ENCODE measurements at regions not wholly inside any gene's neighbourhood (a gene's known extent, or its start where the extent isn't known, plus 50 kb on each side); places are given as distances from the start of the nearest gene placed in this dataset.

DNA sequence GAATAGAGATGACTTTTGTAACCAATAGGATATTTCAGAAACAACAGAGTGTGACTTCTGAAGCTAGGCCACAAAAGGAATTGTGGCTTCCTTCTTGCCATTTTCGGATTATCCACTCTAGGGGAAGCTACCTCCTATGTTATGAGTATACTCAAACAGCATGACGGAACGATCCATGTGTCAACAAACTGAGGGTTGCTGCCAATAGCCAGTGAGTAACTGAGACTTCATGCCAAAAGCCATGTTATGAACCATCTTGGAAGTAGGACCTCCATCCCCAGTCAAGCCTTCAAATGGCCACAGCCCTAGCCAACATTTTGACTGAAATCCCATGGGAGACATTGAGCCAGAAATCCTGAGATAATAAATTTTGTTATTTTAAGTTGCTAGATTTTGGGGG lies 69.0 kb upstream of the IL6 start:
- no peak overlapping the region for H3K4me3 ChIP-seq
- H3K9me3 ChIP-seq = peaks cover 0 to 8% (median 0%) of the 10 kb centered on the region in 11 donors
- ATAC-seq (no peak), DNase-seq (no peak)
- H3K27me3 ChIP-seq = no peaks in the 10 kb centered on the region
- TF ChIP-seq, protein P1, sequence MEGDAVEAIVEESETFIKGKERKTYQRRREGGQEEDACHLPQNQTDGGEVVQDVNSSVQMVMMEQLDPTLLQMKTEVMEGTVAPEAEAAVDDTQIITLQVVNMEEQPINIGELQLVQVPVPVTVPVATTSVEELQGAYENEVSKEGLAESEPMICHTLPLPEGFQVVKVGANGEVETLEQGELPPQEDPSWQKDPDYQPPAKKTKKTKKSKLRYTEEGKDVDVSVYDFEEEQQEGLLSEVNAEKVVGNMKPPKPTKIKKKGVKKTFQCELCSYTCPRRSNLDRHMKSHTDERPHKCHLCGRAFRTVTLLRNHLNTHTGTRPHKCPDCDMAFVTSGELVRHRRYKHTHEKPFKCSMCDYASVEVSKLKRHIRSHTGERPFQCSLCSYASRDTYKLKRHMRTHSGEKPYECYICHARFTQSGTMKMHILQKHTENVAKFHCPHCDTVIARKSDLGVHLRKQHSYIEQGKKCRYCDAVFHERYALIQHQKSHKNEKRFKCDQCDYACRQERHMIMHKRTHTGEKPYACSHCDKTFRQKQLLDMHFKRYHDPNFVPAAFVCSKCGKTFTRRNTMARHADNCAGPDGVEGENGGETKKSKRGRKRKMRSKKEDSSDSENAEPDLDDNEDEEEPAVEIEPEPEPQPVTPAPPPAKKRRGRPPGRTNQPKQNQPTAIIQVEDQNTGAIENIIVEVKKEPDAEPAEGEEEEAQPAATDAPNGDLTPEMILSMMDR (IDR thresholded peaks at IDR 0.05) = no peak
- peaks cover 0 to 25% (median 9%) of the 10 kb centered on the region in 9 donors for H3K4me1 ChIP-seq
- 92 to 100% methylated on average over 3 of the region's 3 CpGs for WGBS, 2 donors
- intact Hi-C loops (cut with DNase I) = loop anchor here in 2 of 10 donors (10.0 kb wide), 2 partner anchors 67 to 93 kb away; partner anchors contain the start of gene IL6 (in 1 of the 2)
- H3K27ac ChIP-seq = no peak overlapping the region
- H3K36me3 ChIP-seq = no peaks in the 10 kb centered on the region

DNA sequence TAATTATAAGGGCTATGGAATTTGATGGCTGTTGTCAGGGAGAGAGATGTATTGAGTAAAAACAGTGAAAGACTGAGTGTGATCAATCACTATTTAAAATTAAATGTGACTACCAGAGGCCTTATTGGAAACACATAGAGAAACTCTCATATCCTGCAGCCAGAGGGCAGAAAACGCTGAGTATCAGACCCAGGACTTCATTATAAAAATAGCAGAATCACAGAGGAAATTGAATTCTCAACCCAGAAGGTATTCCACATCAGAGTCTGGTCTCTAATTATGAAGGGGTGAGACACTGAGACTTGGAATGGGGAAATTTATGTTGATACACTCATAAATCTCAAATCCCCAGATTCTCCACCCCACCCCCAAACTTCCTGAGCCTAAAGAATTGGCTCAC lies 69.5 kb upstream of the IL6 start:
- H3K27ac ChIP-seq = no peak overlapping the region
- intact Hi-C loops (cut with DNase I) = loop anchor here in 2 of 10 donors (10.0 kb wide), 2 partner anchors 67 to 93 kb away; partner anchors contain the start of gene IL6 (in 1 of the 2)
- H3K4me1 ChIP-seq = peaks cover 0 to 20% (median 9%) of the 10 kb centered on the region in 9 donors
- TF ChIP-seq, protein P1 (IDR thresholded peaks at IDR 0.05) = no peak
- H3K4me3 ChIP-seq = no peak overlapping the region
- H3K27me3 ChIP-seq = no peaks in the 10 kb centered on the region
- no peaks in the 10 kb centered on the region for H3K36me3 ChIP-seq
- no peak for ATAC-seq
- peaks cover 0 to 8% (median 0%) of the 10 kb centered on the region in 11 donors for H3K9me3 ChIP-seq
- 64 to 67% methylated on average over 1 of the region's 1 CpG for WGBS, 2 donors
- DNase-seq = no peak

DNA sequence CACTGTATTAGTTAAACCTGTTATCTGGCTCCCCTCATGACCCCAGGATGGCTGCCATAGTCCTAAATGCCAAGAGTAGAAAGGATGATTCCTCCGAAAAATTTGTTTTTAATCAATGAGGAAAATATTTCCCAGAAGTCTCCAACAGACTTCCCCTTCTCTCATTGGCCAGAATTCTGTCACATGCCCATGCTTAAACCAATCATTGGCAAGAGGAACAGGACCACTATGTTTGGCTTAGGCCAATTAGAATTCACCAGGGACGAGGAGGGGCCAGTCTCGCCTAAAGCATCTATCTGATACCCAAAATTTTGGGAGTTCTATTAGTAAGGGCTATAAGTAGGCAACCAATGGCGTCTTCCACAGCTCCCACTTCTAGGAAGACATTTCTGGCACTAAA lies 71.2 kb upstream of the IL6 start:
- H3K36me3 ChIP-seq = no peaks in the 10 kb centered on the region
- WGBS, 2 donors = 94 to 96% methylated on average over 4 of the region's 4 CpGs
- no peak overlapping the region for H3K4me3 ChIP-seq
- no peak overlapping the region for H3K27ac ChIP-seq
- no peaks in the 10 kb centered on the region for H3K27me3 ChIP-seq
- TF ChIP-seq, protein P1 (IDR thresholded peaks at IDR 0.05) = no peak
- ATAC-seq (no peak), DNase-seq (no peak)
- intact Hi-C loops (cut with DNase I) = loop anchor here in 2 of 10 donors (10.0 kb wide), 2 partner anchors 69 to 91 kb away; partner anchors contain the start of gene IL6 (in 1 of the 2)
- peaks cover 0 to 30% (median 19%) of the 10 kb centered on the region in 9 donors for H3K4me1 ChIP-seq
- H3K9me3 ChIP-seq = peaks cover 0 to 8% (median 0%) of the 10 kb centered on the region in 11 donors

DNA sequence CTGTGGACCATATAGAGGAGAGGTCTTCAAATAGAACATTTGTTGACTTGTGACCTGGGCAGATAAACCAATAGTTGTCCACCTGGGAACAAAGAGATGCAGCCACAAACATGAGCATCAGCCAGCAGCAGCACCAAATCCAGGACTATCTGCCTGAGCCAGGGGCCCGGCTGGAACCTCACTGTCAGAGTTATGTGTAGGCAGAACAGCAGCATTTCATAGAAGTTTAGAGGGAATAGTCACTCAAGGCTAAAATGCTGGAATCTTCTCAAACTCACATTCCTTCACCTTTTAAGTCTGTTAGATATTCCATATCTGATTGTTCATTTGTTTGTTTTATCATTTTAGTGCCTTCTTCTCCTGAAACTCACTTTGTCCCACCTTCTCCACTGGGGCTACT lies 72.2 kb upstream of the IL6 start:
- H3K4me1 ChIP-seq = peaks cover 0 to 30% (median 19%) of the 10 kb centered on the region in 9 donors
- no peak for DNase-seq
- ATAC-seq = no peak
- H3K4me3 ChIP-seq = no peak overlapping the region
- WGBS, 2 donors = 90 to 98% methylated on average over 1 of the region's 1 CpG
- H3K9me3 ChIP-seq = peaks cover 0 to 8% (median 0%) of the 10 kb centered on the region in 11 donors
- intact Hi-C loops (cut with DNase I) = loop anchor here in 2 of 10 donors (10.0 kb wide), 2 partner anchors 70 to 90 kb away; partner anchors contain the start of gene IL6 (in 1 of the 2)
- peak overlapping the region in 1 of 10 donors; percentile 35 for H3K27ac ChIP-seq
- H3K36me3 ChIP-seq = no peaks in the 10 kb centered on the region
- TF ChIP-seq, protein P1 (IDR thresholded peaks at IDR 0.05) = no peak
- no peaks in the 10 kb centered on the region for H3K27me3 ChIP-seq
